GM12892 (cell line): ENCODE measurements at regions not wholly inside any gene's neighbourhood (a gene's known extent, or its start where the extent isn't known, plus 50 kb on each side); places are given as distances from the start of the nearest gene placed in this dataset.

Source experiments
- POLR2A ChIP-seq: IDR thresholded peaks from 2 replicates; pipeline ENCODE4 v1.6.1; 2011; ENCODE audit warnings: low read depth, low read length, control low read depth
- POLR2AphosphoS5 ChIP-seq: IDR thresholded peaks from 2 replicates; pipeline ENCODE4 v1.6.1; 2011; ENCODE audit warnings: low read depth, low read length, control low read depth

DNA sequence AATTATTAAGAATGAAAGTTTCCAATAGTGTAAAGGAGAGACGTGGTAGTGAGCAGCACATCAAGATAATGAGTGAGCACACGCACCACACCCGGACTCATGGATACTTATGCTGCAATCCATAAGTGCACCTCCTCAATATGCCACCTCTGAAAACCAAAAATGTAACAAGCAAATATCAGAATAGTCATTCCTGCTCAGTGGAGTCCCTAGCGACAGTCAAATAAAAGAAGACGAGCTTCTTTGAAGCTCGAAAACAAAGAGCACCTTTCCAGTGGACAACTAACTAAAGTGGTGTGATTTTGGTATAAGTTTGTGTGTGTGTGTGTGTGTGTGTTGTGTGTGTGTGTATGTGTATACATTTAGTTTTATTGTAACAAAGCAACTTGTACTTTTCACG is 241.3 kb downstream of the DEPDC1B start:
- TF ChIP-seq POLR2AphosphoS5, result no peak
- TF ChIP-seq POLR2A, result no peak
